ENCODE measurements at regions not wholly inside any gene's neighbourhood (a gene's known extent, or its start where the extent isn't known, plus 50 kb on each side); places are given as distances from the start of the nearest gene placed in this dataset.

DNA sequence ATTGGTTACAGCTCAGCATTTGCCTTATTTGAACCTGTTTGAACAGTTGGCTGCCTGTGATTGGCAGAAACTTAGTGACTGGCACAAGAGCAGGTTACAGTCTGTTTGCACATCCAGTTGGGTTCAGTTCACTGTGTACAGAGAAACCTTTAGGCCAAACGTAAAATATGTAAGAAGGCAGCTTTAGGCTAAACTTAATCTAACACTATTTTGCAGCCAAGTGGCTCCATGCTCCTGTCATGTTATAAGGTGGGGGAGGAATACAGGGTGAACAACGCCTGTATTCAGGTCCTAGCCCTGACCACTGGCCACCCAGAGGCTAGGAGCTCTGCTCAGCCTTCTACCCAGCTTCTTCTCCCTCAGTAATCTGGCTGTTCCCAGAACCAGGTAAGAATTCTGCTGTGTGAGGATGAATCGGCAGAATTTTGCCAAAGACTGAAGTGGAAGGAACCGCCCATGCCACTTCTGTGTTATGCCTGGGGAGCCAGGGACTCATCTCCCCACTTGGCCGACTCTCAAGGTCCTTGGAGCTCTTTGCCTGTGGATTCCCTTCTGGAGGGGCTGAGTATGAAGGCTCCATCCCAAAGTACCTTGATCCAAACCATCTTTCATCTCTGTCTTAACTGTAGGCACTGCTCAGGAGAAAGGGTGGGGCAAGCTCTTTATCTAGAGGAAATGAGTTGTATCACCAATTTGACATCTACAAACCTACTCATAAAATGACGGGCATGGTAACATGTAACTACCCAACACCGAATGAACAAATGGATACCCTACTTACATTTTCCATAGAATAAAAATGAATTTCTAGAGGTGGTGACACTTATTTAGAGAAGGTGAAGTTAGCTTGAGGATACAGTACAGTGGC is 164.4 kb upstream of the NAMPT start:
- Histone ChIP-seq H3K4me3 (ENCODE audit: control extremely low read depth in 1 of 5, extremely low read depth in 1 of 5, insufficient read depth in 1 of 5, low read depth in 2 of 5, low read length in 4 of 5) (no peak overlapping the region), H3K27me3 (replicated peaks in 1 of 4; ENCODE audit: control extremely low read depth in 1 of 4, control insufficient read depth in 3 of 4, insufficient read depth in 4 of 4, low read length in 3 of 4) (peaks cover 0 to 7% (median 2%) of the 10 kb centered on the region in 4 experiments), H3K36me3 (replicated peaks in 1 of 2; ENCODE audit: control extremely low read depth in 1 of 2, control insufficient read depth in 1 of 2, extremely low read depth in 1 of 2, insufficient read depth in 2 of 2, low read length in 1 of 2) (no peaks in the 10 kb centered on the region), H3K4me2 (replicated peaks; ENCODE audit: low read depth, low read length, poor library complexity, severe bottlenecking) (no peak overlapping the region), H3K79me2 (ENCODE audit: control insufficient read depth, insufficient read depth, low read length) (no peaks in the 10 kb centered on the region), H3K9me3 (ENCODE audit: control extremely low read depth in 1 of 3, control insufficient read depth in 2 of 3, insufficient read depth in 1 of 3, low read length in 2 of 3) (peaks cover 0 to 17% (median 3%) of the 10 kb centered on the region in 3 donors), H4K20me1 (ENCODE audit: control insufficient read depth, insufficient read depth, low read length, poor library complexity, severe bottlenecking) (no peaks in the 10 kb centered on the region), H3K9ac (ENCODE audit: low read length) (no peak overlapping the region), H3K4me1 (ENCODE audit: control insufficient read depth in 2 of 2, insufficient read depth in 2 of 2, low read length in 2 of 2) (no peaks in the 10 kb centered on the region), H3K27ac (ENCODE audit: low read length in 2 of 2) (no peak overlapping the region), H2AFZ (ENCODE audit: insufficient read depth, low read depth, low read length, poor library complexity, severe bottlenecking) (no peak overlapping the region)
- no peak for ATAC-seq (ENCODE audit: low read depth)
- ChIA-PET POLR2A (no interaction called here), CTCF (interaction anchor here (0.5 to 1.7 kb wide), 3 partner anchors 14 to 1484 kb away, joined by 3 to 8 read pairs (median 4); no protein-coding TSS in a partner anchor)
- no peak for DNase-seq
- peaks cover 6% of the 10 kb centered on the region for H3K27me3 Mint-ChIP-seq
- WGBS (ENCODE audit: insufficient coverage): 57% methylated on average over 3 of the region's 7 CpGs
- no peaks in the 10 kb centered on the region for H3K4me1 Mint-ChIP-seq
- H3K4me3 Mint-ChIP-seq: no peak overlapping the region
- H3K9me3 Mint-ChIP-seq (ENCODE audit: insufficient read depth): peaks cover 4% of the 10 kb centered on the region
- intact Hi-C loops (cut with micrococcal nuclease): no loop called here
- no peak overlapping the region for H3K27ac Mint-ChIP-seq
- TF ChIP-seq, protein P1, sequence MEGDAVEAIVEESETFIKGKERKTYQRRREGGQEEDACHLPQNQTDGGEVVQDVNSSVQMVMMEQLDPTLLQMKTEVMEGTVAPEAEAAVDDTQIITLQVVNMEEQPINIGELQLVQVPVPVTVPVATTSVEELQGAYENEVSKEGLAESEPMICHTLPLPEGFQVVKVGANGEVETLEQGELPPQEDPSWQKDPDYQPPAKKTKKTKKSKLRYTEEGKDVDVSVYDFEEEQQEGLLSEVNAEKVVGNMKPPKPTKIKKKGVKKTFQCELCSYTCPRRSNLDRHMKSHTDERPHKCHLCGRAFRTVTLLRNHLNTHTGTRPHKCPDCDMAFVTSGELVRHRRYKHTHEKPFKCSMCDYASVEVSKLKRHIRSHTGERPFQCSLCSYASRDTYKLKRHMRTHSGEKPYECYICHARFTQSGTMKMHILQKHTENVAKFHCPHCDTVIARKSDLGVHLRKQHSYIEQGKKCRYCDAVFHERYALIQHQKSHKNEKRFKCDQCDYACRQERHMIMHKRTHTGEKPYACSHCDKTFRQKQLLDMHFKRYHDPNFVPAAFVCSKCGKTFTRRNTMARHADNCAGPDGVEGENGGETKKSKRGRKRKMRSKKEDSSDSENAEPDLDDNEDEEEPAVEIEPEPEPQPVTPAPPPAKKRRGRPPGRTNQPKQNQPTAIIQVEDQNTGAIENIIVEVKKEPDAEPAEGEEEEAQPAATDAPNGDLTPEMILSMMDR (IDR thresholded peaks at IDR 0.05): no peak
- no peak for TF ChIP-seq EZH2 (IDR thresholded peaks at IDR 0.05; ENCODE audit: borderline replicate concordance, insufficient read depth, low read depth, low read length, poor library complexity, severe bottlenecking)

DNA sequence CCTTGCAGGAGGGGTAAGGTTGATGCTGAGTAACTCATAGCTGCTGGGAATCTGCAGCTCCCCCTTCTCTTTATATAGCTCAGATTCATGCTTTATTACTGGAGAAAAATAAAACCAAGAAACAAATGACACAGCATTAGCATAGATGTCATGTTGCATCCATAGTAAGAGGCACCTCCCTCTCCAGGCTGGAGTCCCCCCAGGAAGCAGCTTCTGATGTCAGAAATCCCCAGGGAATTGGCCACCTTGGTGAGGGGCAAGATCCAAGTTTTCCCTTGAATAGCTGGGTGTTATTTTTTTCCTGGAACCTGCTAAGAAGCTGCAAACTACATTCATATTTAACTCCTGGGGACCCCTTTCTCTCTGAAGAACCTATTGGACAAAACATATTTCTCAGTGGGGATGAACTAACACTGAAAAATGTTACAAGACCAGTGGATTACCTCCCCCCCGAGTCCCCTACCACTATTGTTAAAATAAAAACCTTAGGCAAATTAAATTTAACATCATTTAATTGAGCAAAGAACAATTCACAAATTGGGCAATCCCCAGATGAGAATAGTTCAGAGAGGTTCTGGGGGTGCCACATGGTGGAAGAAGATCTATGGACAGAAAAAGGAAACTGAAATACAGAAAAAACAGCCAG is 163.7 kb upstream of the NAMPT start:
- no peak overlapping the region for H3K4me2 ChIP-seq (replicated peaks; ENCODE audit: low read depth, low read length, poor library complexity, severe bottlenecking)
- Mint-ChIP-seq H3K4me1 (no peaks in the 10 kb centered on the region), H3K27ac (no peak overlapping the region), H3K9me3 (ENCODE audit: insufficient read depth) (peaks cover 4% of the 10 kb centered on the region), H3K27me3 (peaks cover 3% of the 10 kb centered on the region), H3K4me3 (no peak overlapping the region)
- POLR2A ChIA-PET: no interaction called here
- H2AFZ ChIP-seq (ENCODE audit: insufficient read depth, low read depth, low read length, poor library complexity, severe bottlenecking): no peak overlapping the region
- no peaks in the 10 kb centered on the region for H3K79me2 ChIP-seq (ENCODE audit: control insufficient read depth, insufficient read depth, low read length)
- peaks cover 0 to 17% (median 3%) of the 10 kb centered on the region in 3 donors for H3K9me3 ChIP-seq (ENCODE audit: control extremely low read depth in 1 of 3, control insufficient read depth in 2 of 3, insufficient read depth in 1 of 3, low read length in 2 of 3)
- no peaks in the 10 kb centered on the region for H3K36me3 ChIP-seq (replicated peaks in 1 of 2; ENCODE audit: control extremely low read depth in 1 of 2, control insufficient read depth in 1 of 2, extremely low read depth in 1 of 2, insufficient read depth in 2 of 2, low read length in 1 of 2)
- H3K27me3 ChIP-seq (replicated peaks in 1 of 4; ENCODE audit: control extremely low read depth in 1 of 4, control insufficient read depth in 3 of 4, insufficient read depth in 4 of 4, low read length in 3 of 4): peaks cover 0 to 7% (median 2%) of the 10 kb centered on the region in 4 experiments
- CTCF ChIA-PET: interaction anchor here (1.2 to 1.7 kb wide), 2 partner anchors 14 to 272 kb away, joined by 4 to 8 read pairs; no protein-coding TSS in a partner anchor
- no peaks in the 10 kb centered on the region for H4K20me1 ChIP-seq (ENCODE audit: control insufficient read depth, insufficient read depth, low read length, poor library complexity, severe bottlenecking)
- no peak overlapping the region for H3K9ac ChIP-seq (ENCODE audit: low read length)
- ATAC-seq (ENCODE audit: low read depth) (no peak), DNase-seq (no peak)
- intact Hi-C loops (cut with micrococcal nuclease): no loop called here
- no CpG with 5 or more reads among the region's 1 CpG for WGBS (ENCODE audit: insufficient coverage)
- TF ChIP-seq, protein P1 (IDR thresholded peaks at IDR 0.05): no peak
- TF ChIP-seq EZH2 (IDR thresholded peaks at IDR 0.05; ENCODE audit: borderline replicate concordance, insufficient read depth, low read depth, low read length, poor library complexity, severe bottlenecking): no peak
- H3K27ac ChIP-seq (ENCODE audit: low read length in 2 of 2): no peak overlapping the region
- H3K4me3 ChIP-seq (ENCODE audit: control extremely low read depth in 1 of 5, extremely low read depth in 1 of 5, insufficient read depth in 1 of 5, low read depth in 2 of 5, low read length in 4 of 5): no peak overlapping the region
- H3K4me1 ChIP-seq (ENCODE audit: control insufficient read depth in 2 of 2, insufficient read depth in 2 of 2, low read length in 2 of 2): no peaks in the 10 kb centered on the region
